Panc1 (cell line): ENCODE measurements at regions not wholly inside any gene's neighbourhood (a gene's known extent, or its start where the extent isn't known, plus 50 kb on each side); places are given as distances from the start of the nearest gene placed in this dataset.

ENCODE experiments used
- SIN3A ChIP-seq: IDR thresholded peaks from 2 replicates; pipeline ENCODE4 v1.6.1; 2012; ENCODE audit warnings: low read depth, mild to moderate bottlenecking, low read length, moderate library complexity, borderline replicate concordance; ENCODE audit not compliant: insufficient read depth
- TF ChIP-seq, protein P1 (sequence below): fragments of 450-650 bp; IDR thresholded peaks from 2 replicates; pipeline ENCODE4 v1.5.1; 2017; ENCODE audit warnings: mild to moderate bottlenecking
- TF ChIP-seq, protein P2 (sequence below), 2 experiments: IDR thresholded peaks; 2 replicates each; pipeline ENCODE4 v1.6.1; 2011 to 2012; ENCODE audit warnings: low read depth in 2 of 2, control low read depth in 1 of 2, low read length in 1 of 2, mild to moderate bottlenecking in 1 of 2, moderate library complexity in 1 of 2; ENCODE audit not compliant: insufficient read depth in 1 of 2

DNA sequence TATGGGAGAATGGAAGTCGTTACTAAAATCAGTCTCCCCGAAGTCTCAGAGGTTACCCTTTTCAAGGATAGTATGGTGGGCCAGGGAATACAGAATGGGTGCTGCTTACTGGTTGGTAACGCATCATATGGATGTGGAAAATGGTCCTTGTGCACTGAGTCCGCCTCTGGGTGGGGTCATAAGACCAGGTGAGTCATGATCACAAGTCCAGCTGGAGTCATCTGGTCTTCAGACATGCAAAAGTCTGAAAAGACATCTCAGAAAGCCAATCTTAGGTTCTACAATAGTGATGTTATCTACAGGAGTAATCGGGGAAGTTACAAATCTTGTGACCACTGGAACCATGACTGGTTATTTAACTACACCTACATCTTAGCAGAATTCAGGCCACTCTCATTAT, 71.9 kb upstream of the TCL1B start:
- TF ChIP-seq, protein P1, sequence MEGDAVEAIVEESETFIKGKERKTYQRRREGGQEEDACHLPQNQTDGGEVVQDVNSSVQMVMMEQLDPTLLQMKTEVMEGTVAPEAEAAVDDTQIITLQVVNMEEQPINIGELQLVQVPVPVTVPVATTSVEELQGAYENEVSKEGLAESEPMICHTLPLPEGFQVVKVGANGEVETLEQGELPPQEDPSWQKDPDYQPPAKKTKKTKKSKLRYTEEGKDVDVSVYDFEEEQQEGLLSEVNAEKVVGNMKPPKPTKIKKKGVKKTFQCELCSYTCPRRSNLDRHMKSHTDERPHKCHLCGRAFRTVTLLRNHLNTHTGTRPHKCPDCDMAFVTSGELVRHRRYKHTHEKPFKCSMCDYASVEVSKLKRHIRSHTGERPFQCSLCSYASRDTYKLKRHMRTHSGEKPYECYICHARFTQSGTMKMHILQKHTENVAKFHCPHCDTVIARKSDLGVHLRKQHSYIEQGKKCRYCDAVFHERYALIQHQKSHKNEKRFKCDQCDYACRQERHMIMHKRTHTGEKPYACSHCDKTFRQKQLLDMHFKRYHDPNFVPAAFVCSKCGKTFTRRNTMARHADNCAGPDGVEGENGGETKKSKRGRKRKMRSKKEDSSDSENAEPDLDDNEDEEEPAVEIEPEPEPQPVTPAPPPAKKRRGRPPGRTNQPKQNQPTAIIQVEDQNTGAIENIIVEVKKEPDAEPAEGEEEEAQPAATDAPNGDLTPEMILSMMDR: no peak
- TF ChIP-seq, protein P2, sequence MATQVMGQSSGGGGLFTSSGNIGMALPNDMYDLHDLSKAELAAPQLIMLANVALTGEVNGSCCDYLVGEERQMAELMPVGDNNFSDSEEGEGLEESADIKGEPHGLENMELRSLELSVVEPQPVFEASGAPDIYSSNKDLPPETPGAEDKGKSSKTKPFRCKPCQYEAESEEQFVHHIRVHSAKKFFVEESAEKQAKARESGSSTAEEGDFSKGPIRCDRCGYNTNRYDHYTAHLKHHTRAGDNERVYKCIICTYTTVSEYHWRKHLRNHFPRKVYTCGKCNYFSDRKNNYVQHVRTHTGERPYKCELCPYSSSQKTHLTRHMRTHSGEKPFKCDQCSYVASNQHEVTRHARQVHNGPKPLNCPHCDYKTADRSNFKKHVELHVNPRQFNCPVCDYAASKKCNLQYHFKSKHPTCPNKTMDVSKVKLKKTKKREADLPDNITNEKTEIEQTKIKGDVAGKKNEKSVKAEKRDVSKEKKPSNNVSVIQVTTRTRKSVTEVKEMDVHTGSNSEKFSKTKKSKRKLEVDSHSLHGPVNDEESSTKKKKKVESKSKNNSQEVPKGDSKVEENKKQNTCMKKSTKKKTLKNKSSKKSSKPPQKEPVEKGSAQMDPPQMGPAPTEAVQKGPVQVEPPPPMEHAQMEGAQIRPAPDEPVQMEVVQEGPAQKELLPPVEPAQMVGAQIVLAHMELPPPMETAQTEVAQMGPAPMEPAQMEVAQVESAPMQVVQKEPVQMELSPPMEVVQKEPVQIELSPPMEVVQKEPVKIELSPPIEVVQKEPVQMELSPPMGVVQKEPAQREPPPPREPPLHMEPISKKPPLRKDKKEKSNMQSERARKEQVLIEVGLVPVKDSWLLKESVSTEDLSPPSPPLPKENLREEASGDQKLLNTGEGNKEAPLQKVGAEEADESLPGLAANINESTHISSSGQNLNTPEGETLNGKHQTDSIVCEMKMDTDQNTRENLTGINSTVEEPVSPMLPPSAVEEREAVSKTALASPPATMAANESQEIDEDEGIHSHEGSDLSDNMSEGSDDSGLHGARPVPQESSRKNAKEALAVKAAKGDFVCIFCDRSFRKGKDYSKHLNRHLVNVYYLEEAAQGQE (IDR thresholded peaks at IDR 0.05; ENCODE audit: insufficient read depth in 1 of 2, low read depth in 2 of 2, low read length in 1 of 2): no peak
- no peak for TF ChIP-seq SIN3A
